BLaER1 (cell line): ENCODE measurements at regions not wholly inside any gene's neighbourhood (a gene's known extent, or its start where the extent isn't known, plus 50 kb on each side); places are given as distances from the start of the nearest gene placed in this dataset.

Experiments used
- H3K27ac ChIP-seq: shearing (Covaris generic); formaldehyde crosslinking; 2 replicates; pipeline ENCODE4 v1.8.1; 2022
- H3K27me3 ChIP-seq: shearing (Covaris generic); formaldehyde crosslinking; 2 replicates; pipeline ENCODE4 v1.8.1; 2022
- H3K36me3 ChIP-seq: shearing (Covaris generic); formaldehyde crosslinking; 2 replicates; pipeline ENCODE4 v1.8.1; 2022
- H3K4me1 ChIP-seq: shearing (Covaris generic); formaldehyde crosslinking; 2 replicates; pipeline ENCODE4 v1.8.1; 2022
- H3K4me2 ChIP-seq: shearing (Covaris generic); formaldehyde crosslinking; 2 replicates; pipeline ENCODE4 v1.8.1; 2022
- H3K4me3 ChIP-seq: shearing (Covaris generic); formaldehyde crosslinking; 2 replicates; pipeline ENCODE4 v1.8.1; 2022
- H3K9ac ChIP-seq: shearing (Covaris generic); formaldehyde crosslinking; 2 replicates; pipeline ENCODE4 v1.8.1; 2022
- H3K9me3 ChIP-seq: shearing (Covaris generic); formaldehyde crosslinking; 2 replicates; pipeline ENCODE4 v1.8.1; 2022
- H4K20me1 ChIP-seq: shearing (Covaris generic); formaldehyde crosslinking; 2 replicates; pipeline ENCODE4 v1.8.1; 2022
- Cebpa-rat ChIP-seq: shearing (Covaris generic); IDR thresholded peaks from 2 replicates; pipeline ENCODE4 v1.8.1; 2022

GRCh38 chr17:11031787-11032186 lies 193.9 kb upstream of the PIRT start:
- Histone ChIP-seq H3K9ac (no peak overlapping the region), H3K27me3 (no peaks in the 10 kb centered on the region), H3K9me3 (peaks cover 16% of the 10 kb centered on the region), H3K4me2 (no peak overlapping the region), H3K4me3 (no peak overlapping the region), H4K20me1 (no peaks in the 10 kb centered on the region), H3K4me1 (no peaks in the 10 kb centered on the region), H3K27ac (no peak overlapping the region), H3K36me3 (no peaks in the 10 kb centered on the region)
- no peak for TF ChIP-seq Cebpa-rat

DNA sequence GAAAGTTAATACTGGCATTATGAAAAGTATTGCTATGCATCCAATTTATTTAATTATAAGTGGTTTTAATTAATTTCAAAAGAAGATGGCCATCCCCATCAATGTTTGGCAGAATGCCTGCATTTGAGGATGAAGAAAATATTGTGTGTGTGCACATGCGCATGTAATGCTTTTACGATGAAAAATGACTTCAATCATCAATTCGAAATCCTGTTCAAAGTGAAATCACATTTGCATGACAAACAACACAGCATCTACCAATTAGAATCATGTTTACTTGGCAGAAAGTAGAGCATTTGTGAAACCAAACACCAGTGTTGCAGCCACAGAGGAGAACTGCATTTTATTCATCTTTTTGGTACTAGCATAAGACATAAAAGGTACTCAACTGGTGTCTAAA lies 191.9 kb upstream of the PIRT start:
- H4K20me1 ChIP-seq = no peaks in the 10 kb centered on the region
- H3K4me1 ChIP-seq = no peaks in the 10 kb centered on the region
- H3K4me3 ChIP-seq = no peak overlapping the region

DNA sequence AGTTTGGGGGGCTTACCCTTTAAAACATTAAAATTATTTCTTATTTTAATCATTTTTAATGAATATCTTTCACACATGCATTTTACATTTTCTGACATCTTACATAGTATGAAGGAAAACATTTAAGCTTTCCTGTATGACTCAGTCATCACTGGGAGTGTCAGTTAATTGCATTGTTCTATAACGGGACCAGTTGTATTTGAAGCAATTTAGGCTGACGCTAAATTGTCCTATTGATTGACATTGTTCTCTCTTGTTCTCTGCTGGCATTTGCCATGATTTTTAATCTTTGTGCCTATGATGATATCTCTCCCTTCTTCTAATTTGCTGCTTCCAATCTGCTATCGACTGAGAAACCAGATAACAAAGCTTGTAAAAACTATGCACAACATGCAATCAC lies 190.5 kb upstream of the PIRT start:
- Histone ChIP-seq H3K27ac (no peak overlapping the region), H3K4me3 (no peak overlapping the region), H3K9ac (no peak overlapping the region), H3K36me3 (no peaks in the 10 kb centered on the region), H3K4me2 (no peak overlapping the region), H3K27me3 (no peaks in the 10 kb centered on the region), H4K20me1 (no peaks in the 10 kb centered on the region), H3K9me3 (peaks cover 16% of the 10 kb centered on the region), H3K4me1 (no peaks in the 10 kb centered on the region)
- no peak for TF ChIP-seq Cebpa-rat

More for the DNA sequence above, 191.9 kb upstream of the PIRT start:
- no peak overlapping the region for H3K4me2 ChIP-seq
- H3K9ac ChIP-seq = no peak overlapping the region
- no peaks in the 10 kb centered on the region for H3K27me3 ChIP-seq
- H3K27ac ChIP-seq = no peak overlapping the region
- H3K9me3 ChIP-seq = peaks cover 16% of the 10 kb centered on the region
- no peak for TF ChIP-seq Cebpa-rat
- H3K36me3 ChIP-seq = no peaks in the 10 kb centered on the region

- Histone ChIP-seq H3K36me3 (no peaks in the 10 kb centered on the region), H4K20me1 (no peaks in the 10 kb centered on the region), H3K9ac (no peak overlapping the region), H3K4me3 (no peak overlapping the region), H3K9me3 (peaks cover 10% of the 10 kb centered on the region), H3K4me1 (no peaks in the 10 kb centered on the region), H3K27me3 (no peaks in the 10 kb centered on the region), H3K27ac (no peak overlapping the region), H3K4me2 (no peak overlapping the region)
- no peak for TF ChIP-seq Cebpa-rat
Measured at GRCh38 chr17:11026903-11027302, 189.0 kb upstream of the PIRT start.

- no peak overlapping the region for H3K4me3 ChIP-seq
- H3K27ac ChIP-seq = no peak overlapping the region
- H3K4me2 ChIP-seq = no peak overlapping the region
- no peak for TF ChIP-seq Cebpa-rat
- no peaks in the 10 kb centered on the region for H3K36me3 ChIP-seq
- H3K9ac ChIP-seq = no peak overlapping the region
- peaks cover 7% of the 10 kb centered on the region; the same call in 1 of the 2 replicates for H3K4me1 ChIP-seq
- H4K20me1 ChIP-seq = no peaks in the 10 kb centered on the region
- H3K9me3 ChIP-seq = no peaks in the 10 kb centered on the region
- no peaks in the 10 kb centered on the region for H3K27me3 ChIP-seq
Measured at GRCh38 chr17:11023639-11024479, 186.0 kb upstream of the PIRT start.

DNA sequence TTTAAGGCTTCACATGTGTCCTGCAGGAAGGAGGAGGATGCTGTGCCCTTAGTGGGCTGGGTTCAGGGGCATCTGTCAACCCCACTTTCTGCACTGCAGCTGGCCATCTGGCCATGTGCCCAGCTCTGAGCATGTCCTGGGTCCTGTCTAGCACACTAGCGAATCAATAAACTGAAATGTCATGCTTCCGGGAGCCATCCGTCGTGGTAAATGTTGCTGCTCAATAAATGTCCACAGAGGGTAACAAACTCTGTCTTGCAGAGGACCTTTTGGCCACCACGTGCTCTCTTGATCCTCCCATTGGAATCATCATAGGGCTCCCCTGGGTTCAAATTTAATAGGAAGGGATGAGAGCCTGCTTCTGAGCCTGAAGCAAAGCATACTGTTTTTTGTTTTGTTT lies 168.6 kb upstream of the PIRT start:
- H3K27me3 ChIP-seq = no peaks in the 10 kb centered on the region
- H4K20me1 ChIP-seq = no peaks in the 10 kb centered on the region
- no peak overlapping the region for H3K4me3 ChIP-seq
- no peak overlapping the region for H3K27ac ChIP-seq
- TF ChIP-seq Cebpa-rat = no peak
- no peaks in the 10 kb centered on the region for H3K36me3 ChIP-seq
- no peak overlapping the region for H3K9ac ChIP-seq
- no peaks in the 10 kb centered on the region for H3K4me1 ChIP-seq
- H3K9me3 ChIP-seq = no peaks in the 10 kb centered on the region
- H3K4me2 ChIP-seq = no peak overlapping the region

- TF ChIP-seq Cebpa-rat = no peak
- H3K4me2 ChIP-seq = no peak overlapping the region
- H3K27me3 ChIP-seq = no peaks in the 10 kb centered on the region
- H3K27ac ChIP-seq = no peak overlapping the region
- H3K4me3 ChIP-seq = no peak overlapping the region
- no peak overlapping the region for H3K9ac ChIP-seq
- H3K36me3 ChIP-seq = no peaks in the 10 kb centered on the region
- no peaks in the 10 kb centered on the region for H3K4me1 ChIP-seq
- H3K9me3 ChIP-seq = no peaks in the 10 kb centered on the region
- no peaks in the 10 kb centered on the region for H4K20me1 ChIP-seq
Measured at GRCh38 chr17:11005940-11006339, 168.1 kb upstream of the PIRT start.

DNA sequence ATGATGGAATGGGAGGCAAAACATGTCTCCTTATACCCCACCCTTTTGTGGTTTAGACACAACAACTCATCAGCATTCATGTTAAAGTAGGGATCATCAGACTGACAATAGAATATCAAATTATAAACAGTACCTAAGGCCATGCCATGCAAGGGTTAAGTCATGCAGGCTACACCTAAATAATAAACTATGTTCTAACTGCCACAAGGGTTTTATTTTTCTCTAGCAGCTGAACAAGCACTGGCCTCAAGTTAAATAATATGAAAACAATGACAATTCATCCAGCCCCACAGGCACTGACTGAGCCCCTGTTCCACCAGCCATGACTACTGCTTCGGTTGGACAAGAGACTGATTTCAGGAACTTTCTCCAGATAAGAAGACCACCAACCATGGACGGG lies 164.5 kb upstream of the PIRT start:
- Histone ChIP-seq H3K27me3 (no peaks in the 10 kb centered on the region), H3K9ac (no peak overlapping the region), H3K27ac (no peak overlapping the region), H3K9me3 (no peaks in the 10 kb centered on the region), H3K36me3 (no peaks in the 10 kb centered on the region), H3K4me2 (no peak overlapping the region), H3K4me3 (no peak overlapping the region), H3K4me1 (no peaks in the 10 kb centered on the region), H4K20me1 (no peaks in the 10 kb centered on the region)
- no peak for TF ChIP-seq Cebpa-rat

DNA sequence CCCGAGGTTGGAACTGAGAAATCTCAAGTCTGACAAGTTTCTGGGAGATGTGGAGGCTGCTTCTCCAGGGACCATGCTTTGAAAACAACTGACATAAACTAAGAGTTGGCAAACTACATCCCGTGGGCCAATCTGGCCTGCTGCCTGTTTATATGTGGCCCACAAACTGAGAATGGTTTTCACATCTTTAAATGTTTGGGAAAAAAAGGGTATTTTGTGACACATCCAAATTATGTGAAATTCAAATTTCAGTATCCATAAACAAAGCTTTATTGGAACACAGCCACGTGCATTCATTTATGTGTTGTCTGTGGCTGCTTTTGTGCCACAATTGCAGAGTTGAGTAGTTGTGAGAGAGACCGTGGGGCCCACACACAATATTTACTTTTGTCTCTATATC lies 163.8 kb upstream of the PIRT start:
- Histone ChIP-seq H3K4me2 (no peak overlapping the region), H3K4me3 (no peak overlapping the region), H3K27me3 (no peaks in the 10 kb centered on the region), H3K27ac (no peak overlapping the region), H3K36me3 (no peaks in the 10 kb centered on the region), H4K20me1 (no peaks in the 10 kb centered on the region), H3K9ac (no peak overlapping the region), H3K4me1 (no peaks in the 10 kb centered on the region), H3K9me3 (no peaks in the 10 kb centered on the region)
- TF ChIP-seq Cebpa-rat = no peak

- no peak overlapping the region for H3K4me2 ChIP-seq
- H3K4me3 ChIP-seq = no peak overlapping the region
- H3K27me3 ChIP-seq = no peaks in the 10 kb centered on the region
- H3K27ac ChIP-seq = no peak overlapping the region
- no peaks in the 10 kb centered on the region for H3K9me3 ChIP-seq
- H3K36me3 ChIP-seq = no peaks in the 10 kb centered on the region
- H3K4me1 ChIP-seq = peaks cover 5% of the 10 kb centered on the region; the same call in 1 of the 2 replicates
- no peak for TF ChIP-seq Cebpa-rat
- no peaks in the 10 kb centered on the region for H4K20me1 ChIP-seq
- no peak overlapping the region for H3K9ac ChIP-seq
Measured at GRCh38 chr17:10999484-10999883, 161.6 kb upstream of the PIRT start.
